Uterus (tissue), 2 donors: ENCODE measurements at regions not wholly inside any gene's neighbourhood (a gene's known extent, or its start where the extent isn't known, plus 50 kb on each side); places are given as distances from the start of the nearest gene placed in this dataset.

Experiments used
- CTCF ChIP-seq, 4 experiments: fragments of 200-600 bp in 2 of 4; fragments of 450-650 bp in 2 of 4; sonication (generic) in 2 of 4; IDR thresholded peaks; one replicate each; pipeline ENCODE4 v1.5.1; 2016 to 2019; ENCODE audit warnings: antibody characterized with exemption in 4 of 4, mild to moderate bottlenecking in 2 of 4, moderate library complexity in 1 of 4
- POLR2A ChIP-seq, 2 donors: fragments of 450-650 bp; IDR thresholded peaks; one replicate each; pipeline ENCODE4 v1.6.1; 2016; ENCODE audit warnings: antibody characterized with exemption in 2 of 2, mild to moderate bottlenecking in 1 of 2, moderate library complexity in 1 of 2

GRCh38 chr6:84549917-84550316 lies 214.5 kb downstream of the TBX18 start:
- TF ChIP-seq POLR2A (IDR thresholded peaks at IDR 0.05) (no peak), CTCF (IDR thresholded peaks at IDR 0.05) (no peak)
